GM20431 (cell line): ENCODE measurements at regions not wholly inside any gene's neighbourhood (a gene's known extent, or its start where the extent isn't known, plus 50 kb on each side); places are given as distances from the start of the nearest gene placed in this dataset.

ENCODE experiments used
- in situ Hi-C: fragments of 300-500 bp; cut with MseI, MboI; formaldehyde crosslinking; loops from one replicate; pipeline ENCODE4 v1.15.0; 2020; ENCODE audit warnings: low sequenced_read_pairs; ENCODE audit not compliant: unreplicated experiment

- in situ Hi-C loops, result no loop called here
Measured at GRCh38 chr6:138550346-138550767, 51.1 kb upstream of the NHSL1 start.

- in situ Hi-C loops, result no loop called here
Measured at GRCh38 chr6:138554146-138554545, 54.9 kb upstream of the NHSL1 start.

- in situ Hi-C loops, result no loop called here
Measured at GRCh38 chr6:138555421-138555988, 56.2 kb upstream of the NHSL1 start.

- in situ Hi-C loops, result no loop called here
Measured at GRCh38 chr6:138557147-138557546, 57.9 kb upstream of the NHSL1 start.

- in situ Hi-C loops, result no loop called here
Measured at GRCh38 chr6:138559143-138559542, 59.8 kb upstream of the NHSL1 start.

- in situ Hi-C loops, result no loop called here
Measured at GRCh38 chr6:138560130-138560860, 61.0 kb upstream of the NHSL1 start.

- in situ Hi-C loops, result no loop called here
Measured at GRCh38 chr6:138562691-138563090, 63.4 kb upstream of the NHSL1 start.

GRCh38 chr6:138563231-138563630, 63.9 kb upstream of the NHSL1 start:
- in situ Hi-C loops, result no loop called here

GRCh38 chr6:138563650-138564049, 64.4 kb upstream of the NHSL1 start:
- in situ Hi-C loops, result no loop called here

- in situ Hi-C loops, result no loop called here
Measured at GRCh38 chr6:138564170-138564721, 65.0 kb upstream of the NHSL1 start.

- in situ Hi-C loops, result no loop called here
Measured at GRCh38 chr6:138567052-138567451, 67.8 kb upstream of the NHSL1 start.

GRCh38 chr6:138568997-138569396, 69.7 kb upstream of the NHSL1 start:
- in situ Hi-C loops, result no loop called here

- in situ Hi-C loops, result no loop called here
Measured at GRCh38 chr6:138569554-138569953, 70.3 kb upstream of the NHSL1 start.

- in situ Hi-C loops, result no loop called here
Measured at GRCh38 chr6:138569970-138570724, 70.9 kb upstream of the NHSL1 start.

GRCh38 chr6:138570725-138571029, 71.4 kb upstream of the NHSL1 start:
- in situ Hi-C loops, result no loop called here

GRCh38 chr6:138571181-138571580, 71.9 kb upstream of the NHSL1 start:
- in situ Hi-C loops, result no loop called here

- in situ Hi-C loops, result no loop called here
Measured at GRCh38 chr6:138571585-138572166, 72.4 kb upstream of the NHSL1 start.

- in situ Hi-C loops, result no loop called here
Measured at GRCh38 chr6:138572167-138572875, 73.0 kb upstream of the NHSL1 start.

GRCh38 chr6:138572885-138573284, 73.6 kb upstream of the NHSL1 start:
- in situ Hi-C loops, result no loop called here

GRCh38 chr6:138575257-138575656, 76.0 kb upstream of the NHSL1 start:
- in situ Hi-C loops, result no loop called here
